B cell (primary cell): ENCODE measurements at regions not wholly inside any gene's neighbourhood (a gene's known extent, or its start where the extent isn't known, plus 50 kb on each side); places are given as distances from the start of the nearest gene placed in this dataset.

Source experiments
- CTCF ChIP-seq: fragments of 200-600 bp; IDR thresholded peaks from one replicate; pipeline ENCODE4 v1.8.0; 2022; ENCODE audit warnings: antibody characterized with exemption, mild to moderate bottlenecking
- EZH2 ChIP-seq: IDR thresholded peaks from 2 replicates; pipeline ENCODE4 v1.6.1; 2012; ENCODE audit warnings: borderline replicate concordance, low read depth, mild to moderate bottlenecking, moderate library complexity, low read length; ENCODE audit not compliant: insufficient read depth, poor library complexity, severe bottlenecking

- TF ChIP-seq CTCF (no peak), EZH2 (no peak)
Observed at GRCh38 chr10:104582966-104583365, 58.1 kb upstream of the SORCS3 start.
